NOMO-1 (cell line): ENCODE measurements at regions not wholly inside any gene's neighbourhood (a gene's known extent, or its start where the extent isn't known, plus 50 kb on each side); places are given as distances from the start of the nearest gene placed in this dataset.
A peak's percentile ranks its signal among the peaks of the same experiment; 100 is the strongest.
"Not testable (repeated sequence)": the region's sequence is repeated elsewhere in the genome, so short reads cannot be mapped to it uniquely, and the experiment has no call there.

Source experiments
- DNase-seq, 2 experiments: peaks; one replicate each; lab custom pipeline; 2025; ENCODE audit not compliant: unreplicated experiment in 2 of 2; lab: John Stamatoyannopoulos, UW

GRCh38 chr15:26132811-26133210 is 269.7 kb upstream of the ATP10A start:
- no peak for DNase-seq

- DNase-seq, result no peak
These were observed 266.7 kb upstream of the ATP10A start for GRCh38 chr15:26129852-26130251.

- no peak for DNase-seq
These were observed 265.5 kb upstream of the ATP10A start for GRCh38 chr15:26128611-26129140.

- DNase-seq, result no peak
These were observed 263.8 kb upstream of the ATP10A start for GRCh38 chr15:26126819-26127387.

- DNase-seq, result no peak
These were observed 262.9 kb upstream of the ATP10A start for GRCh38 chr15:26126070-26126469.

GRCh38 chr15:26125664-26126063 is 262.5 kb upstream of the ATP10A start:
- no peak for DNase-seq

- DNase-seq, result no peak
These were observed 256.2 kb upstream of the ATP10A start for GRCh38 chr15:26119322-26119721.

GRCh38 chr15:26115229-26115943 is 252.3 kb upstream of the ATP10A start:
- DNase-seq, result no peak

- DNase-seq, result not testable (repeated sequence)
These were observed 251.0 kb upstream of the ATP10A start for GRCh38 chr15:26114128-26114527.

GRCh38 chr15:26113296-26113695 is 250.2 kb upstream of the ATP10A start:
- no peak for DNase-seq

GRCh38 chr15:26109203-26109602 is 246.1 kb upstream of the ATP10A start:
- no peak for DNase-seq

- DNase-seq, result no peak
These were observed 243.4 kb upstream of the ATP10A start for GRCh38 chr15:26106556-26106955.

- DNase-seq, result peak; percentile 4 to 18
These were observed 239.9 kb upstream of the ATP10A start for GRCh38 chr15:26103002-26103404.

- DNase-seq, result no peak
These were observed 239.2 kb upstream of the ATP10A start for GRCh38 chr15:26102365-26102764.

GRCh38 chr15:26101443-26101842 is 238.3 kb upstream of the ATP10A start:
- DNase-seq, result no peak

GRCh38 chr15:26098801-26099200 is 235.7 kb upstream of the ATP10A start:
- DNase-seq, result peak in 1 of 2 experiments; percentile 0

GRCh38 chr15:26097216-26097615 is 234.1 kb upstream of the ATP10A start:
- no peak for DNase-seq

- no peak for DNase-seq
These were observed 233.5 kb upstream of the ATP10A start for GRCh38 chr15:26096581-26096980.

- DNase-seq, result no peak
These were observed 232.7 kb upstream of the ATP10A start for GRCh38 chr15:26095710-26096330.

- DNase-seq, result no peak
These were observed 228.1 kb upstream of the ATP10A start for GRCh38 chr15:26091184-26091583.

- DNase-seq, result no peak
These were observed 224.8 kb upstream of the ATP10A start for GRCh38 chr15:26087881-26088280.

- DNase-seq, result no peak
These were observed 224.3 kb upstream of the ATP10A start for GRCh38 chr15:26087395-26087794.
